ENCODE measurements at regions not wholly inside any gene's neighbourhood (a gene's known extent, or its start where the extent isn't known, plus 50 kb on each side); places are given as distances from the start of the nearest gene placed in this dataset.

DNA sequence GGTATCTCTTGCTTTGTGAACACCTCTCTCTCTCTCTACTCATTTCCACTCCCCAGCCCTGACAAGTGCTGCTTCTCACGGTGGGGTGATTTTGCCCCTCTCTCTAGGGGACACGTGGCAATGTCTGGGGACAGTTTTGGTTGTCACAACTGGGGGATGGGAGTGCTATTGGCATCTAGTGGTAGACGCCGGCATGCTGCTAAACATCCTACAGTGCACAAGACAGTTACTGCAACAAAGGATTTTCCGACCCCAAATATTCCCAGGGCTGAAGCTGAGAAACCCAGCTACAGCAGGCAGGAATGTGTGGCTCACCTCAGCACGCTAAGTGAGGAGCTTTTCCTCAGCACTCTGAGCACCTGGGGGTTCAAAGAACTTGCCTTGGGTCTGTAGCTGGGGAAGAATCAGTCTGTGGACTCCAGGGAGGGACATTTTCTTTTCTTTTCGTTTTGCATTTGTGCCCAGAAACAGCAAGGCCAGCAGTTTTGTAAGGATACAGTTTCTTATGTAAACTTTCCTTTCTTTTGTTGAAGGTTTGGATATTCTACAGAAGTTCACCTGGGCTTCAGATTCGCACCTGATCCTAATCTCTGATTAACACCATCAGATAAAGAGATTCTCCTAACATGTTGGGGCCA lies 246.9 kb upstream of the ZFP64 start:
- no peak for TF ChIP-seq POLR2A (IDR thresholded peaks at IDR 0.05; ENCODE audit: low read depth, low read length)
- no peak for TF ChIP-seq POLR2AphosphoS5 (IDR thresholded peaks at IDR 0.05; ENCODE audit: low read depth, low read length)
- no peak for TF ChIP-seq TAF1 (IDR thresholded peaks at IDR 0.05; ENCODE audit: borderline replicate concordance, low read depth, low read length)

Measured in GM12892 (cell line).